Gastroesophageal sphincter (tissue), 4 donors: ENCODE measurements at regions not wholly inside any gene's neighbourhood (a gene's known extent, or its start where the extent isn't known, plus 50 kb on each side); places are given as distances from the start of the nearest gene placed in this dataset.
"Not testable (repeated sequence)": the region's sequence is repeated elsewhere in the genome, so short reads cannot be mapped to it uniquely, and the experiment has no call there.

ENCODE experiments used
- ATAC-seq: fragments of 150-250 bp; one replicate; pipeline ENCODE4 v1.9.1; 2016; ENCODE audit warnings: mild to moderate bottlenecking, moderate library complexity
- H3K27ac ChIP-seq, 4 donors: fragments of 200-600 bp; sonication (generic) in 3 of 4; 1 replicate in 3 of 4; 2 replicates in 1 of 4; pipeline ENCODE4 v1.5.1; 2016 to 2019
- H3K27me3 ChIP-seq: fragments of 200-600 bp; sonication (generic); one replicate; pipeline ENCODE4 v1.5.1; 2019
- H3K36me3 ChIP-seq, 2 donors: fragments of 200-600 bp; sonication (generic); one replicate each; pipeline ENCODE4 v1.5.1; 2019; ENCODE audit warnings: control low read depth in 1 of 2
- H3K4me1 ChIP-seq, 3 donors: fragments of 200-600 bp; sonication (generic); 1 replicate in 2 of 3; 2 replicates in 1 of 3; pipeline ENCODE4 v1.5.1; 2016 to 2019; ENCODE audit warnings: control low read depth in 2 of 3
- H3K4me3 ChIP-seq, 2 donors: fragments of 200-600 bp; sonication (generic); one replicate each; pipeline ENCODE4 v1.5.1; 2019; ENCODE audit warnings: mild to moderate bottlenecking in 1 of 2, moderate library complexity in 1 of 2
- H3K9me3 ChIP-seq, 3 donors: fragments of 200-600 bp; sonication (generic); one replicate each; pipeline ENCODE4 v1.5.1; 2017 to 2019; ENCODE audit warnings: control low read depth in 2 of 3
- EP300 ChIP-seq: sonication (generic); formaldehyde crosslinking; IDR thresholded peaks from one replicate; pipeline ENCODE4 v1.6.1; 2017; ENCODE audit warnings: antibody characterized with exemption, mild to moderate bottlenecking
- POLR2A ChIP-seq, 2 donors: fragments of 450-650 bp; IDR thresholded peaks; one replicate each; pipeline ENCODE4 v1.6.1; 2017; ENCODE audit warnings: antibody characterized with exemption in 2 of 2, mild to moderate bottlenecking in 2 of 2, moderate library complexity in 1 of 2
- POLR2AphosphoS5 ChIP-seq: sonication (generic); formaldehyde crosslinking; IDR thresholded peaks from one replicate; pipeline ENCODE4 v1.6.1; 2017; ENCODE audit warnings: antibody characterized with exemption
- WGBS, 2 donors: methylation state at CpG; one replicate each; pipeline ENCODE4 v1.1.5; 2018; ENCODE audit warnings: low coverage in 1 of 2; 5-methylcytosine and 5-hydroxymethylcytosine counted together
- small RNA-seq, 4 donors: library from RNA; depleted of rRNA; stranded (forward); fragments of <200 nt; gene quantifications; one replicate each; pipeline ENCODE3, GENCODE V24; 2016
- TF ChIP-seq, protein P1 (sequence below), 4 experiments: fragments of 200-600 bp in 2 of 4; fragments of 450-650 bp in 2 of 4; sonication (generic) in 1 of 4; IDR thresholded peaks; one replicate each; pipeline ENCODE4 v1.5.1; 2017 to 2019; ENCODE audit warnings: antibody characterized with exemption in 4 of 4, mild to moderate bottlenecking in 2 of 4, moderate library complexity in 2 of 4

DNA sequence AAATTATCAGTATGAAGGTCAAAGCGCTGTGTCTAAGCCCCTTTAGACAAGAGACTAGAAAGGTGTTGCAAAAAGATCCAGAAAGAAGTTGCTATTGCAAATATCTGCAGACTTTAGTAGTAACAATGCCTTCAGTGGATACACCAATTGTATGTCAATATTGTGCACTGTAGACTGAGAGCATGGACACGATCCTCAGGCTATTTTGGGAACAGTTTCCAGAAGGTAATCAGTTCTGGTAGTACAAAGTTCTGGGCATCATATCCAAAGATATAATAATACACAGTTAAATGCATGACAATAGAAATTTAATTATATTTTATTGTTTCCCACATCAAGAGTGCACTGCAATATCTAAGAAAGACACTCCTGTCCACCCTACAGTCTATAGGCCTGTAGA, 84.1 kb upstream of the LUZP2 start:
- TF ChIP-seq POLR2AphosphoS5 (no peak), EP300 (no peak), POLR2A (IDR thresholded peaks at IDR 0.05) (no peak)
- TF ChIP-seq, protein P1, sequence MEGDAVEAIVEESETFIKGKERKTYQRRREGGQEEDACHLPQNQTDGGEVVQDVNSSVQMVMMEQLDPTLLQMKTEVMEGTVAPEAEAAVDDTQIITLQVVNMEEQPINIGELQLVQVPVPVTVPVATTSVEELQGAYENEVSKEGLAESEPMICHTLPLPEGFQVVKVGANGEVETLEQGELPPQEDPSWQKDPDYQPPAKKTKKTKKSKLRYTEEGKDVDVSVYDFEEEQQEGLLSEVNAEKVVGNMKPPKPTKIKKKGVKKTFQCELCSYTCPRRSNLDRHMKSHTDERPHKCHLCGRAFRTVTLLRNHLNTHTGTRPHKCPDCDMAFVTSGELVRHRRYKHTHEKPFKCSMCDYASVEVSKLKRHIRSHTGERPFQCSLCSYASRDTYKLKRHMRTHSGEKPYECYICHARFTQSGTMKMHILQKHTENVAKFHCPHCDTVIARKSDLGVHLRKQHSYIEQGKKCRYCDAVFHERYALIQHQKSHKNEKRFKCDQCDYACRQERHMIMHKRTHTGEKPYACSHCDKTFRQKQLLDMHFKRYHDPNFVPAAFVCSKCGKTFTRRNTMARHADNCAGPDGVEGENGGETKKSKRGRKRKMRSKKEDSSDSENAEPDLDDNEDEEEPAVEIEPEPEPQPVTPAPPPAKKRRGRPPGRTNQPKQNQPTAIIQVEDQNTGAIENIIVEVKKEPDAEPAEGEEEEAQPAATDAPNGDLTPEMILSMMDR (IDR thresholded peaks at IDR 0.05) = no peak
- Histone ChIP-seq H3K4me1 (no peaks in the 10 kb centered on the region), H3K36me3 (no peaks in the 10 kb centered on the region), H3K27ac (no peak overlapping the region), H3K27me3 (no peaks in the 10 kb centered on the region), H3K9me3 (no peaks in the 10 kb centered on the region), H3K4me3 (no peak overlapping the region)
- no peak for ATAC-seq
- 68 to 72% methylated on average over 2 of the region's 2 CpGs for WGBS, 2 donors

DNA sequence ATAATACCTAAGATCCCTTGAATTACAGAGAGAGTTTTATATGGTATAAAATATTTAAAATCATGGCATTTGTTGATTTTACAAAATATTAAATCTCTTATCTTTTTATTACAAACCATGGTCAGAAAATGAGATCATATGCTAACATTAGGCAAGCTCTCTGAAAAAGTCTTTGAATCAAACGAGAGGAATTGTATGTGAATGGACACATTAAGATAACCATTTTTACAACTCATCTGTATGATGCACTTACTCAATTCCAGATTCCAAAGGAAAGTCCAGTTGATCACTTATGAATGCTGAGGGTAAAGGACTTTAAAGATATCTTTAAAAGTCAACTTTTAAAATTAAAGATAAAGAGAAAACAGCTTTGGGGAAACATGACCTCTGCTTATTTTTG, 83.5 kb upstream of the LUZP2 start:
- TF ChIP-seq EP300 = no peak
- TF ChIP-seq POLR2A (IDR thresholded peaks at IDR 0.05) = no peak
- TF ChIP-seq, protein P1 (IDR thresholded peaks at IDR 0.05) = no peak
- no peak for TF ChIP-seq POLR2AphosphoS5
- 33 to 100% methylated on average over 1 of the region's 1 CpG for WGBS, 2 donors
- Histone ChIP-seq H3K27me3 (no peaks in the 10 kb centered on the region), H3K4me3 (no peak overlapping the region), H3K27ac (no peak overlapping the region), H3K4me1 (no peaks in the 10 kb centered on the region), H3K36me3 (no peaks in the 10 kb centered on the region), H3K9me3 (no peaks in the 10 kb centered on the region)
- no peak for ATAC-seq

DNA sequence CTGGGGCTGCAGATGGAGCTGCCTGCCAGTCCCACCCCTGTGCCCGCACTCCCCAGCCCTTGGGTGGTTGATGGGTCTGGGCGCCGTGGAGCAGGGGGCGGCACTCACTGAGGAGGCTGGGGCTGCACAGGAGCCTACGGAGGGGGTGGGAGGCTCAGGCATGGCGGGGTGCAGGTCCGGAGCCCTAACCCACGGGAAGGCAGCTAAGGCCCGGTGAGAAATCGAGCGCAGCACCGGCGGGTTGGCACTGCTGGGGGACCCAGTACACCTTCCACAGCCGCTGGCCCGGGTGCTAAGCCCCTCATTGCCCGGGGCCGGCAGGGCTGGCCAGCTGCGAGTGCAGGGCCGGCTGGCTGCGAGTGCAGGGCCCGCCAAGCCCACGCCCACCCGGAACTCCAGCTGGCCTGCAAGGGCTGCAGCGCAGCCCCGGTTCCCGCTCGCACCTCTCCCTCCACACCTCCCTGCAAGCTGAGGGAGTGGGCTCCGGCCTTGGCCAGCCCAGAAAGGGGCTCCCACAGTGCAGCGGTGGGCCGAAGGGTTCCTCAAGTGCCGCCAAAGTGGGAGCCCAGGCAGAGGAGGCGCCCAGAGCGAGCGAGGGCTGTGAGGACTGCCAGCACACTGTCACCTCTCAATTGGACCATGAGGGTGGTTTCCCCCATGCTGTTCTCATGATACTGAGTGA, 80.8 kb upstream of the LUZP2 start:
- not testable (repeated sequence) for H3K4me3 ChIP-seq, H3K27ac ChIP-seq, H3K4me1 ChIP-seq, H3K36me3 ChIP-seq, H3K27me3 ChIP-seq, H3K9me3 ChIP-seq, ATAC-seq
- 100% methylated on average over 3 of the region's 34 CpGs; no CpG with 5 or more reads in 1 of the 2 donors for WGBS, 2 donors

- no peaks in the 10 kb centered on the region for H3K27me3 ChIP-seq
- TF ChIP-seq POLR2AphosphoS5 (no peak), POLR2A (IDR thresholded peaks at IDR 0.05) (no peak), EP300 (no peak)
- TF ChIP-seq, protein P1 (IDR thresholded peaks at IDR 0.05) = no peak
- H3K4me3 ChIP-seq = no peak overlapping the region
- 63 to 74% methylated on average over 3 of the region's 3 CpGs for WGBS, 2 donors
- no peaks in the 10 kb centered on the region for H3K9me3 ChIP-seq
- no peak overlapping the region for H3K27ac ChIP-seq
- H3K4me1 ChIP-seq = no peaks in the 10 kb centered on the region
- H3K36me3 ChIP-seq = no peaks in the 10 kb centered on the region
- ATAC-seq = no peak
Observed at GRCh38 chr11:24421766-24422165, 75.1 kb upstream of the LUZP2 start.

- TF ChIP-seq POLR2A (IDR thresholded peaks at IDR 0.05) = no peak
- Histone ChIP-seq H3K4me3 (no peak overlapping the region), H3K36me3 (no peaks in the 10 kb centered on the region), H3K27ac (no peak overlapping the region), H3K4me1 (no peaks in the 10 kb centered on the region), H3K9me3 (no peaks in the 10 kb centered on the region), H3K27me3 (no peaks in the 10 kb centered on the region)
- no peak for ATAC-seq
- WGBS, 2 donors = 31 to 55% methylated on average over 1 of the region's 1 CpG
Observed at GRCh38 chr11:24422376-24422775, 74.5 kb upstream of the LUZP2 start.

GRCh38 chr11:24437123-24437522, 59.7 kb upstream of the LUZP2 start:
- Histone ChIP-seq H3K9me3 (no peaks in the 10 kb centered on the region), H3K36me3 (no peaks in the 10 kb centered on the region), H3K27me3 (no peaks in the 10 kb centered on the region), H3K27ac (no peak overlapping the region), H3K4me3 (no peak overlapping the region), H3K4me1 (no peaks in the 10 kb centered on the region)
- ATAC-seq = no peak
- 69 to 70% methylated on average over 3 to 4 of the region's 4 CpGs for WGBS, 2 donors
- TF ChIP-seq POLR2A (IDR thresholded peaks at IDR 0.05) (no peak), EP300 (no peak), POLR2AphosphoS5 (no peak)
- TF ChIP-seq, protein P1 (IDR thresholded peaks at IDR 0.05) = no peak

Small RNA genes lying in the stretch of these regions (small RNA-seq; reads per million reads assigned to genes)
- 0 reads per million in 4 donors for gene AC100767.1
- gene MIR8054 = 0 reads per million in 4 donors
- 0 reads per million in 4 donors for gene RNU6-783P
